ENCODE measurements at regions not wholly inside any gene's neighbourhood (a gene's known extent, or its start where the extent isn't known, plus 50 kb on each side); places are given as distances from the start of the nearest gene placed in this dataset.
"Not testable (repeated sequence)": the region's sequence is repeated elsewhere in the genome, so short reads cannot be mapped to it uniquely, and the experiment has no call there.

DNA sequence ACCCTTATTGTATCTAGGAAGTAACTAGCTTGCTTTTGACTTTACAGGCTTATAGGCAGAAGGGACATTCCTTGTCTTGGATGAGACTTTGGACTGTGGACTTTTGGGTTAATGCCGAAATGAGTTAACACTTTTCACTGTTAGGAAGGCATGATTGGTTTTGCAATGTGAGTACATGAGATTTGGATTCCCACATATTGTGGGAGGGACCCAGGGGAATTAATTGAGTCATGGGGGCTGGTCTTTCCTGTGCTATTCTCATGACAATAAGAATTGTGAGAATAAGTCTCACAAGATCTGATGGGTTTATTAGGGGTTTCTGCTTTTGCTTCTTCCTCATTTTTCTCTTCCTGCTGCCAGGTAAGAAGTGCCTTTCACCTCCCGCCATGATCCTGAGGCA lies 417.5 kb downstream of the HINT1 start:
- H3K36me3 ChIP-seq, result no peaks in the 10 kb centered on the region
- no peaks in the 10 kb centered on the region for H3K9me3 ChIP-seq
- no peak for DNase-seq
- H3K27me3 ChIP-seq, result no peaks in the 10 kb centered on the region
- no peak overlapping the region for H3K4me3 ChIP-seq (ENCODE audit: low read depth, low read length)
- no peaks in the 10 kb centered on the region for H3K4me1 ChIP-seq
- TF ChIP-seq, protein P1, sequence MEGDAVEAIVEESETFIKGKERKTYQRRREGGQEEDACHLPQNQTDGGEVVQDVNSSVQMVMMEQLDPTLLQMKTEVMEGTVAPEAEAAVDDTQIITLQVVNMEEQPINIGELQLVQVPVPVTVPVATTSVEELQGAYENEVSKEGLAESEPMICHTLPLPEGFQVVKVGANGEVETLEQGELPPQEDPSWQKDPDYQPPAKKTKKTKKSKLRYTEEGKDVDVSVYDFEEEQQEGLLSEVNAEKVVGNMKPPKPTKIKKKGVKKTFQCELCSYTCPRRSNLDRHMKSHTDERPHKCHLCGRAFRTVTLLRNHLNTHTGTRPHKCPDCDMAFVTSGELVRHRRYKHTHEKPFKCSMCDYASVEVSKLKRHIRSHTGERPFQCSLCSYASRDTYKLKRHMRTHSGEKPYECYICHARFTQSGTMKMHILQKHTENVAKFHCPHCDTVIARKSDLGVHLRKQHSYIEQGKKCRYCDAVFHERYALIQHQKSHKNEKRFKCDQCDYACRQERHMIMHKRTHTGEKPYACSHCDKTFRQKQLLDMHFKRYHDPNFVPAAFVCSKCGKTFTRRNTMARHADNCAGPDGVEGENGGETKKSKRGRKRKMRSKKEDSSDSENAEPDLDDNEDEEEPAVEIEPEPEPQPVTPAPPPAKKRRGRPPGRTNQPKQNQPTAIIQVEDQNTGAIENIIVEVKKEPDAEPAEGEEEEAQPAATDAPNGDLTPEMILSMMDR (IDR thresholded peaks at IDR 0.05; ENCODE audit: low read depth, low read length), result no peak

DNA sequence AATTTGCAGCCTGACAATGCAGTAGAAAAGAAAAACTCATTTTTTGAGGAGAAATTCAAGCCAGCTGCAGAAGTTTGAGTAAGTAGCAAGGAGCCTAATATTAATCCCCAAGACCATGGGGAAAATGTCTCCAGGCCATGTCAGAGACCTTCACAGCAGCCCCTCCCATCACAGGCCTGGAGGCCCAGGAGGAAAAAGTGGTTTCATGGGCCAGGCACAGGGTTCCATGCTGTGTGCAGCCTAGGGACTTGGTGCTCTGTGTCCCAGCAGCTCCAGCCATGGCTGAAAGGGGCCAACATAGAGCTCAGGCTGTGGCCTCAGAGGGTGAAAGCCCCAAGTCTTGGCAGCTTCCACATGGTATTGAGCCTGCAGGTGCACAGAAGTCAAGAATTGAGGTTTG lies 418.4 kb downstream of the HINT1 start:
- DNase-seq; H3K4me1 ChIP-seq; H3K36me3 ChIP-seq; H3K27me3 ChIP-seq; H3K9me3 ChIP-seq; H3K4me3 ChIP-seq (ENCODE audit: low read depth, low read length): not testable (repeated sequence)

DNA sequence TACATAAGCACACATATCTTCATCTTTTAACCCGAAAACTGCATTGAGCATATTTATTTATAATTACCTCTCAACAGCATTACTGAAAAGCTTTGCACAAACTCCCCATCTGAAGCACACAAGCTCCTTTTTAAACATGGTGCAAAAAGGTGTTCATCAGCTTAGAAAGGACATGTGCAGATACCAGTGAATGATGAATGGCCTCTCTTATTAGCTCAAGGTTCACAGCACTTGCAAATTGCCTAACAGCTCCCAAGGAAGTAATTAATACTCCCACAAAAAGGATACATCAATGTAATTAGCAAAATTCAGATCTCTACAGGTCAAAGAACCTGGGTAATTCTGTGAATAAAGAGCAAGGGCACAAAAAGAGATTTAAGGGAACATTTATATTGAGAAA lies 422.0 kb downstream of the HINT1 start:
- no peak for DNase-seq
- H3K4me3 ChIP-seq (ENCODE audit: low read depth, low read length), result no peak overlapping the region
- H3K27me3 ChIP-seq, result no peaks in the 10 kb centered on the region
- no peaks in the 10 kb centered on the region for H3K36me3 ChIP-seq
- H3K4me1 ChIP-seq, result no peaks in the 10 kb centered on the region
- TF ChIP-seq, protein P1 (IDR thresholded peaks at IDR 0.05; ENCODE audit: low read depth, low read length), result no peak
- no peaks in the 10 kb centered on the region; the same call in 1 of the 2 replicates for H3K9me3 ChIP-seq

DNA sequence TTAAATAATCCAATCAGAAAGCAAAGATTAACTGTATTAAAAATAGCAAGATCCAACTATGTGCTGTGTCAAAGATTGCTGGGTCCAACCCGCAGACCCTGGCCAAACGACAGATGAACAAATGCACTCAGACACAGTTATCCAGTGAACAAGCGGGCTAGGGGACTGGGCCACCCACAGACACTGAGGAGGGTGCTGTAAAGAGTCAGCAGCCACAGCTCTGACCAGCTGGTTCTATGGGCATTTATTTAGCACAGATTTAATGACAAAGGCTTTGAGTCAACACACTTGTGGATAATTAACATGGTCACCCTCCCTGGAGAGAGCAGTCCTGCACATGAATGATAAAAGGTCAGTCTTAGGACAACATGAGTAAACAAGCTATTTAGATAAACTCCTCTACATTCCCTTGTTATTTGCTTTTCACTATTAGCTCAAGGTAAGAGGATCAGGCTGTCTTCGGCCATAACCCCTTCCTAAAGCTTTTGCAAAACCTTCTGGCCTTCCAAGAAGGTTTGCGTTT lies 424.9 kb downstream of the HINT1 start:
- no peaks in the 10 kb centered on the region for H3K36me3 ChIP-seq
- H3K4me3 ChIP-seq (ENCODE audit: low read depth, low read length), result no peak overlapping the region
- TF ChIP-seq, protein P1 (IDR thresholded peaks at IDR 0.05; ENCODE audit: low read depth, low read length), result no peak
- H3K27me3 ChIP-seq, result no peaks in the 10 kb centered on the region
- DNase-seq, result no peak
- H3K9me3 ChIP-seq, result no peaks in the 10 kb centered on the region; the same call in 1 of the 2 replicates
- H3K4me1 ChIP-seq, result no peaks in the 10 kb centered on the region

DNA sequence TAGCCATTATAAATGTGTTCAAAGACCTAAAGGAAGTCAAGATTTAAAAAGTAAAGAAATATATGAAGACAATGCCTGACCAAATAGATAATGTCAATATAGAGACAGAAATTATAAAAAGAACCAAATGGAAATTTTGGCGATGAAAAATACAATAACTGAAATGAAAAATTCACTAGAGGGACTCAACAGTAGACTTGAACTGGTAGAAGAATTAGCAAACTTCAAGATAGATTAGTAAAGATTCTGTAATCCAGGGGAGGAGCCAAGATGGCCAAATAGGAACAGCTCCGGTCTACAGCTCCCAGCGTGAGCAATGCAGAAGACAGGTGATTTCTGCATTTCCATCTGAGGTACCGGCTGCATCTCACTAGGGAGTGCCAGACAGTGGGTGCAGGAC lies 433.2 kb downstream of the HINT1 start:
- H3K4me1 ChIP-seq, result no peaks in the 10 kb centered on the region
- H3K27me3 ChIP-seq, result no peaks in the 10 kb centered on the region
- H3K9me3 ChIP-seq, result no peaks in the 10 kb centered on the region; the same call in 1 of the 2 replicates
- no peak for DNase-seq
- TF ChIP-seq, protein P1 (IDR thresholded peaks at IDR 0.05; ENCODE audit: low read depth, low read length), result no peak
- no peak overlapping the region for H3K4me3 ChIP-seq (ENCODE audit: low read depth, low read length)
- no peaks in the 10 kb centered on the region for H3K36me3 ChIP-seq

DNA sequence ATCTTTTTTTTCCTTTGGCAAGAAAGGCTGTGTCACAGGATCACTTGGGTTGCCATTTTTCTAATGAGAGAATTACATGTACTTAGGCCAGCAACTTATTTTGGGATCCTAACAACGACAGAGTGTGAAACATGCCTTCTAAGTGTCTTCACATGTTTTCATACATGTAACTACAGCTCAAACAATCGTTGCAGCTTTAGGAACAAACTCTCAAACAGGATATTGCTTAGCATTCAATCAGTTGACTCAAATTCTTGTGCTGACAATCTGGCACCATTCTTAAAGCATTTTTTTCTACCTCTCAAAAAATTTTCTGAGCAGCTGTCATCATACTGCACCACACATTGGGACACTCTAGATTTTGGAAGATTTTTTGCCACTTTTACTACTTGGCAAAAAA lies 435.5 kb downstream of the HINT1 start:
- no peaks in the 10 kb centered on the region for H3K27me3 ChIP-seq
- no peaks in the 10 kb centered on the region; the same call in 1 of the 2 replicates for H3K9me3 ChIP-seq
- H3K36me3 ChIP-seq, result no peaks in the 10 kb centered on the region
- no peak for DNase-seq
- H3K4me3 ChIP-seq (ENCODE audit: low read depth, low read length), result no peak overlapping the region
- no peaks in the 10 kb centered on the region for H3K4me1 ChIP-seq
- TF ChIP-seq, protein P1 (IDR thresholded peaks at IDR 0.05; ENCODE audit: low read depth, low read length), result no peak

DNA sequence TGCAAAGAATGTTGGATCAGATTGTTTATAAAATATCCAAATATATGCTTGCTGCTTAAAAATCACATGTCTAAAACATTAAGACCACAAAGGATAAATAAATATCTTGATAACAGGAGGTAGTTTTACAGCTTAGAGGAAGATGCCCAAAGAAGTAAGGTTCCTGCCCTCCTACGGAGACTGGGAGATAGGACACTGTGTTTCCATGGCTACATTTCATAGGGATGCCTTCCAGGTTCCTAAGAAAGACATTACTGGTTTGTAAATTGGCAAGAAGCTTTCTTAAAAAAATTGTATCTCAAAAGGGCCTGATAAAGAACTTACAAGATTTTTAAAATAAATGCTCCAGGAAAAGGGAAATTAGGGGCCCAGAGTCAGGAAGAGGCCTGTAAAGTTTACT lies 437.2 kb downstream of the HINT1 start:
- H3K4me3 ChIP-seq (ENCODE audit: low read depth, low read length), result no peak overlapping the region
- H3K36me3 ChIP-seq, result no peaks in the 10 kb centered on the region
- no peaks in the 10 kb centered on the region; the same call in 1 of the 2 replicates for H3K9me3 ChIP-seq
- no peak for DNase-seq
- TF ChIP-seq, protein P1 (IDR thresholded peaks at IDR 0.05; ENCODE audit: low read depth, low read length), result no peak
- H3K27me3 ChIP-seq, result no peaks in the 10 kb centered on the region
- H3K4me1 ChIP-seq, result no peaks in the 10 kb centered on the region

Measured in BE2C (cell line).